ENCODE measurements at regions not wholly inside any gene's neighbourhood (a gene's known extent, or its start where the extent isn't known, plus 50 kb on each side); places are given as distances from the start of the nearest gene placed in this dataset.
A peak's percentile ranks its signal among the peaks of the same experiment; 100 is the strongest.

GRCh38 chr7:17212188-17212587, 86.3 kb upstream of the AHR start (continued):
- TF ChIP-seq AKNA (CRISPR knock-in tag; IDR thresholded peaks at IDR 0.05; ENCODE audit: borderline replicate concordance) (no peak), BCL6 (CRISPR knock-in tag; IDR thresholded peaks at IDR 0.05) (0 out of 2 replicates have a peak, but pooled peaks have one; percentile 44), ZNF432 (CRISPR knock-in tag; IDR thresholded peaks at IDR 0.05; ENCODE audit: borderline replicate concordance) (no peak), GATAD2A (CRISPR knock-in tag; IDR thresholded peaks at IDR 0.05) (peak; percentile 40; the same call in 1 of the 2 replicates), NCOR1 (IDR thresholded peaks at IDR 0.05; ENCODE audit: borderline replicate concordance, low read length) (peak; percentile 40; the same call in 1 of the 2 replicates), HES4 (CRISPR knock-in tag; IDR thresholded peaks at IDR 0.05; ENCODE audit: borderline replicate concordance) (no peak), SKIL (CRISPR knock-in tag; IDR thresholded peaks at IDR 0.05; ENCODE audit: borderline replicate concordance) (no peak), PRPF4 (IDR thresholded peaks at IDR 0.05; ENCODE audit: low read depth, low read length, poor library complexity, severe bottlenecking) (no peak), HNF4G (IDR thresholded peaks at IDR 0.05; ENCODE audit: borderline replicate concordance, low read depth, low read length) (no peak), HNF4G (CRISPR knock-in tag; IDR thresholded peaks at IDR 0.05; ENCODE audit: borderline replicate concordance, low read depth) (no peak), ONECUT2 (CRISPR knock-in tag; IDR thresholded peaks at IDR 0.05) (no peak), ZNF20 (CRISPR knock-in tag; IDR thresholded peaks at IDR 0.05) (no peak), PLRG1 (conservative IDR thresholded peaks at IDR 0.05) (no peak), NBN (conservative IDR thresholded peaks at IDR 0.05) (no peak), POGZ (CRISPR knock-in tag; IDR thresholded peaks at IDR 0.05) (peak; percentile 35; the same call in 1 of the 2 replicates)

All from HepG2 (cell line).